ENCODE measurements at regions not wholly inside any gene's neighbourhood (a gene's known extent, or its start where the extent isn't known, plus 50 kb on each side); places are given as distances from the start of the nearest gene placed in this dataset.
"Not testable (repeated sequence)": the region's sequence is repeated elsewhere in the genome, so short reads cannot be mapped to it uniquely, and the experiment has no call there.

GRCh38 chr5:111958851-111959250, 201.9 kb upstream of the NREP start:
- peaks cover 17% of the 10 kb centered on the region for H3K4me1 ChIP-seq
- no peak for DNase-seq
- intact Hi-C loops (cut with micrococcal nuclease), result no loop called here
- H3K27me3 ChIP-seq (ENCODE audit: low read depth), result no peaks in the 10 kb centered on the region
- H3K9me3 ChIP-seq (replicated peaks), result no peaks in the 10 kb centered on the region
- no peak overlapping the region for H3K27ac ChIP-seq (replicated peaks)
- H3K36me3 ChIP-seq, result no peaks in the 10 kb centered on the region
- H3K4me3 ChIP-seq, result no peak overlapping the region
- TF ChIP-seq CTCF (IDR thresholded peaks at IDR 0.05; ENCODE audit: borderline replicate concordance), result no peak

DNA sequence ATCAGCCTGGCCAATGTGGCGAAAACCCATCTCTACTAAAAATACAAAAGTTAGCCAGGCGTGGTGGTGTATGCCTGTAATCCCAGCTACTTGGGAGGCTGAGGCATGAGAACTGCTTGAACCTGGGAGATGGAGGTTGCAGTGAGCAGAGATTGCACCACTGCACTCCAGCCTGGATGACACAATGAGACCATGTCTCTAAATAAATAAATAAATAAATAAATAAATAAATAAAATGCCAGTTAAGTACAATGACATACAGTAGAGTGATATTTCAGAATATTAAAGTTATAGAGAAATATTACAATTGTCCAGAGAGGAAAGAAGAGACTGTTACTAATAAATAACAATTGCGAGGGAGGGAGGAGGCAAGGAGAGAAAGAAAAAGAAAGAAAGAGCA, 199.8 kb upstream of the NREP start:
- intact Hi-C loops (cut with micrococcal nuclease), result not testable (repeated sequence)

GRCh38 chr5:111954516-111955395, 197.8 kb upstream of the NREP start:
- H3K9me3 ChIP-seq (replicated peaks), result no peaks in the 10 kb centered on the region
- no peaks in the 10 kb centered on the region for H3K36me3 ChIP-seq
- no peak for TF ChIP-seq CTCF (IDR thresholded peaks at IDR 0.05; ENCODE audit: borderline replicate concordance)
- no peak overlapping the region for H3K4me3 ChIP-seq
- no peak for DNase-seq
- H3K4me1 ChIP-seq, result peaks cover 6% of the 10 kb centered on the region
- intact Hi-C loops (cut with micrococcal nuclease), result no loop called here
- no peaks in the 10 kb centered on the region for H3K27me3 ChIP-seq (ENCODE audit: low read depth)
- H3K27ac ChIP-seq (replicated peaks), result no peak overlapping the region

More for the DNA sequence above, 199.8 kb upstream of the NREP start:
- H3K4me1 ChIP-seq, result peaks cover 10% of the 10 kb centered on the region
- H3K4me3 ChIP-seq; H3K27me3 ChIP-seq (ENCODE audit: low read depth); H3K36me3 ChIP-seq; DNase-seq; H3K9me3 ChIP-seq (replicated peaks); H3K27ac ChIP-seq (replicated peaks): not testable (repeated sequence)

DNA sequence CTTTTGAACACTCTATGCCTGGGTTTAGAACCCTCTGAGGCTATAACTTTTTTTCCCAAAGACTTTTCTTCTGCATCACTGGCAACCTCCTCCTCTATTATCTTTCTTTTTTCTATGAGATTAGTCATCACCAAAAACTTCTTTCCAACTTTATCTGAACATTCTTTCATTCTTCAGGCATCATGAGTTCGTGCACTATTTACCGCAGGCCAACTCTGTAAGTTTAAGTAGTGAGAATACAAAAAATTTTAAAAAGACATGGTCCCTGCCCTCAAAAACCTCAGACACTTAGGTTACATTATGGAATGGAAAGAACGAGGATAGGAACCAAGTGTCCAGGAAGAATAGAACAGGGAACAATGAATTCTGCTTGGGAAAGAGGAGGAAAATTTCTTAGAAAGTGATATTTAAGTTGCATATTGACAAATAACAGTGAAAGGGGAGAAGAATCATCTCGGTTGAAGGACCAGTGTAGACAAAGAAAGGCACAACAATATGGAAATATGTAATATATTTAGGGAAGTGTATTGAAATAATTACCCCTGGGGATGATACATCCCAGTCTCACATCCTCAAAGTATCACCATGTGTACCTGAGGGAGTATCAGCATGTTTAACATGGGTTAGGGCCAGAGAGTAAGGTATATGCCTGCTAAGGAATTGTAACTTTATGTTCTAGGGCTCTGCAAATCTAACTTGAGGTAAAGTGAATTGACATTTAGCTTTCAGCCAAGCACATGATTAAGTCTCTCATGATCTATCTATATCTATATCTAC, 196.5 kb upstream of the NREP start:
- intact Hi-C loops (cut with micrococcal nuclease), result no loop called here
- no peak for TF ChIP-seq CTCF (IDR thresholded peaks at IDR 0.05; ENCODE audit: borderline replicate concordance)
- Histone ChIP-seq H3K27ac (replicated peaks) (no peak overlapping the region), H3K9me3 (replicated peaks) (no peaks in the 10 kb centered on the region), H3K4me3 (no peak overlapping the region), H3K36me3 (no peaks in the 10 kb centered on the region), H3K4me1 (peaks cover 6% of the 10 kb centered on the region), H3K27me3 (ENCODE audit: low read depth) (no peaks in the 10 kb centered on the region)
- DNase-seq, result no peak

GRCh38 chr5:111952555-111952954, 195.6 kb upstream of the NREP start:
- intact Hi-C loops (cut with micrococcal nuclease), result no loop called here
- H3K4me1 ChIP-seq, result peaks cover 6% of the 10 kb centered on the region
- no peaks in the 10 kb centered on the region for H3K27me3 ChIP-seq (ENCODE audit: low read depth)
- H3K27ac ChIP-seq (replicated peaks), result no peak overlapping the region
- no peak overlapping the region for H3K4me3 ChIP-seq
- no peak for DNase-seq
- TF ChIP-seq CTCF (IDR thresholded peaks at IDR 0.05; ENCODE audit: borderline replicate concordance), result no peak
- H3K9me3 ChIP-seq (replicated peaks), result no peaks in the 10 kb centered on the region
- H3K36me3 ChIP-seq, result no peaks in the 10 kb centered on the region

GRCh38 chr5:111950660-111951059, 193.7 kb upstream of the NREP start:
- no peak for TF ChIP-seq CTCF (IDR thresholded peaks at IDR 0.05; ENCODE audit: borderline replicate concordance)
- Histone ChIP-seq H3K4me1 (peaks cover 6% of the 10 kb centered on the region), H3K9me3 (replicated peaks) (no peaks in the 10 kb centered on the region), H3K27ac (replicated peaks) (no peak overlapping the region), H3K36me3 (no peaks in the 10 kb centered on the region), H3K4me3 (no peak overlapping the region), H3K27me3 (ENCODE audit: low read depth) (no peaks in the 10 kb centered on the region)
- DNase-seq, result no peak
- intact Hi-C loops (cut with micrococcal nuclease), result no loop called here

Data from left ventricle myocardium inferior (tissue), 1 donor.